HG03175 (cell line): ENCODE measurements at regions not wholly inside any gene's neighbourhood (a gene's known extent, or its start where the extent isn't known, plus 50 kb on each side); places are given as distances from the start of the nearest gene placed in this dataset.

ENCODE experiments used
- ATAC-seq: cut with Tn5 transposase; IDR thresholded peaks from one replicate; pipeline ENCODE4 v1.9.1; 2021; ENCODE audit warnings: mild to moderate bottlenecking, moderate library complexity; ENCODE audit not compliant: unreplicated experiment

GRCh38 chr6:44559486-44560270 lies 172.2 kb downstream of the CDC5L start:
- ATAC-seq, result no peak

- no peak for ATAC-seq
These were observed 173.1 kb downstream of the CDC5L start for GRCh38 chr6:44560458-44561059.

GRCh38 chr6:44561060-44561623 lies 173.6 kb downstream of the CDC5L start:
- no peak for ATAC-seq

- no peak for ATAC-seq
These were observed 174.5 kb downstream of the CDC5L start for GRCh38 chr6:44561832-44562665.

GRCh38 chr6:44563397-44563796 lies 175.9 kb downstream of the CDC5L start:
- ATAC-seq, result no peak

- no peak for ATAC-seq
These were observed 177.5 kb downstream of the CDC5L start for GRCh38 chr6:44564906-44565524.

- ATAC-seq, result no peak
These were observed 179.9 kb downstream of the CDC5L start for GRCh38 chr6:44567406-44567805.

GRCh38 chr6:44569131-44569530 lies 181.6 kb downstream of the CDC5L start:
- no peak for ATAC-seq

GRCh38 chr6:44569931-44570385 lies 182.5 kb downstream of the CDC5L start:
- no peak for ATAC-seq

GRCh38 chr6:44571510-44571909 lies 184.0 kb downstream of the CDC5L start:
- ATAC-seq, result no peak

GRCh38 chr6:44572346-44572745 lies 184.8 kb downstream of the CDC5L start:
- ATAC-seq, result no peak

GRCh38 chr6:44575644-44576043 lies 188.1 kb downstream of the CDC5L start:
- ATAC-seq, result no peak

- no peak for ATAC-seq
These were observed 188.7 kb downstream of the CDC5L start for GRCh38 chr6:44576132-44576631.

GRCh38 chr6:44580901-44581300 lies 193.4 kb downstream of the CDC5L start:
- ATAC-seq, result no peak

- no peak for ATAC-seq
These were observed 195.4 kb downstream of the CDC5L start for GRCh38 chr6:44582930-44583329.

- ATAC-seq, result no peak
These were observed 203.0 kb downstream of the CDC5L start for GRCh38 chr6:44590471-44590870.

- ATAC-seq, result no peak
These were observed 206.0 kb downstream of the CDC5L start for GRCh38 chr6:44593539-44593944.

GRCh38 chr6:44594481-44594880 lies 207.0 kb downstream of the CDC5L start:
- no peak for ATAC-seq

GRCh38 chr6:44598679-44599078 lies 211.2 kb downstream of the CDC5L start:
- ATAC-seq, result no peak

- ATAC-seq, result no peak
These were observed 212.2 kb downstream of the CDC5L start for GRCh38 chr6:44599672-44600071.
